Choroid plexus epithelial cell (primary cell): ENCODE measurements at regions not wholly inside any gene's neighbourhood (a gene's known extent, or its start where the extent isn't known, plus 50 kb on each side); places are given as distances from the start of the nearest gene placed in this dataset.

Experiments
- DNase-seq: peaks from one replicate; pipeline ENCODE4 v3.0.0-alpha.2; 2010; ENCODE audit warnings: low read depth
- H3K4me3 ChIP-seq: 2 replicates; pipeline ENCODE4 v1.5.1; 2011; ENCODE audit warnings: low read depth, mild to moderate bottlenecking, control low read depth, low read length, moderate library complexity
- CTCF ChIP-seq: conservative IDR thresholded peaks from 2 replicates; pipeline ENCODE4 v1.5.1; 2011; ENCODE audit warnings: low read depth, mild to moderate bottlenecking, control low read depth, inconsistent platforms, low read length, moderate library complexity

- DNase-seq, result no peak
- H3K4me3 ChIP-seq, result no peak overlapping the region
- no peak for TF ChIP-seq CTCF
Observed at GRCh38 chr7:12984117-12984516, 296.7 kb downstream of the ARL4A start.

GRCh38 chr7:12985228-12985627, 297.8 kb downstream of the ARL4A start:
- DNase-seq, result no peak
- no peak overlapping the region for H3K4me3 ChIP-seq
- no peak for TF ChIP-seq CTCF

- no peak for DNase-seq
- no peak for TF ChIP-seq CTCF
- H3K4me3 ChIP-seq, result no peak overlapping the region
Observed at GRCh38 chr7:12985752-12986151, 298.3 kb downstream of the ARL4A start.

- TF ChIP-seq CTCF, result no peak
- no peak for DNase-seq
- no peak overlapping the region for H3K4me3 ChIP-seq
Observed at GRCh38 chr7:12987238-12987637, 299.8 kb downstream of the ARL4A start.

- no peak for DNase-seq
- no peak for TF ChIP-seq CTCF
- H3K4me3 ChIP-seq, result no peak overlapping the region
Observed at GRCh38 chr7:12990440-12990839, 303.0 kb downstream of the ARL4A start.

- no peak for DNase-seq
Observed at GRCh38 chr7:12993025-12993424, 305.6 kb downstream of the ARL4A start.

More at GRCh38 chr7:12993025-12993424, 305.6 kb downstream of the ARL4A start:
- no peak for TF ChIP-seq CTCF
- no peak overlapping the region for H3K4me3 ChIP-seq
